ENCODE measurements at regions not wholly inside any gene's neighbourhood (a gene's known extent, or its start where the extent isn't known, plus 50 kb on each side); places are given as distances from the start of the nearest gene placed in this dataset.
"Not testable (repeated sequence)": the region's sequence is repeated elsewhere in the genome, so short reads cannot be mapped to it uniquely, and the experiment has no call there.

- not testable (repeated sequence) for H3K27ac ChIP-seq; DNase-seq (ENCODE audit: low read depth, low spot score)
Measured at GRCh38 chr7:84883570-84883969, 303.3 kb downstream of the SEMA3D start.

- DNase-seq (ENCODE audit: low read depth, low spot score); H3K27ac ChIP-seq: not testable (repeated sequence)
Measured at GRCh38 chr7:84880326-84880997, 306.4 kb downstream of the SEMA3D start.

- no peak for DNase-seq (ENCODE audit: low read depth, low spot score)
- H3K27ac ChIP-seq = no peak overlapping the region
Measured at GRCh38 chr7:84879570-84880325, 307.1 kb downstream of the SEMA3D start.

GRCh38 chr7:84877943-84878570, 308.8 kb downstream of the SEMA3D start:
- H3K27ac ChIP-seq = no peak overlapping the region
- no peak for DNase-seq (ENCODE audit: low read depth, low spot score)

GRCh38 chr7:84876061-84876821, 310.6 kb downstream of the SEMA3D start:
- no peak for DNase-seq (ENCODE audit: low read depth, low spot score)
- H3K27ac ChIP-seq = no peak overlapping the region

GRCh38 chr7:84865560-84865959, 321.3 kb downstream of the SEMA3D start:
- DNase-seq (ENCODE audit: low read depth, low spot score) = no peak

GRCh38 chr7:84857336-84857735, 329.5 kb downstream of the SEMA3D start:
- no peak overlapping the region for H3K27ac ChIP-seq

More at GRCh38 chr7:84865560-84865959, 321.3 kb downstream of the SEMA3D start:
- H3K27ac ChIP-seq = no peak overlapping the region

GRCh38 chr7:84855758-84856157, 331.1 kb downstream of the SEMA3D start:
- DNase-seq (ENCODE audit: low read depth, low spot score) = no peak
- H3K27ac ChIP-seq = no peak overlapping the region

More at GRCh38 chr7:84857336-84857735, 329.5 kb downstream of the SEMA3D start:
- DNase-seq (ENCODE audit: low read depth, low spot score) = no peak

GRCh38 chr7:84848974-84849372, 337.9 kb downstream of the SEMA3D start:
- not testable (repeated sequence) for DNase-seq (ENCODE audit: low read depth, low spot score); H3K27ac ChIP-seq

- H3K27ac ChIP-seq = no peak overlapping the region
- DNase-seq (ENCODE audit: low read depth, low spot score) = no peak
Measured at GRCh38 chr7:84848219-84848973, 338.5 kb downstream of the SEMA3D start.

- no peak overlapping the region for H3K27ac ChIP-seq
- no peak for DNase-seq (ENCODE audit: low read depth, low spot score)
Measured at GRCh38 chr7:84847790-84848189, 339.1 kb downstream of the SEMA3D start.

GRCh38 chr7:84847038-84847437, 339.8 kb downstream of the SEMA3D start:
- no peak overlapping the region for H3K27ac ChIP-seq
- no peak for DNase-seq (ENCODE audit: low read depth, low spot score)

- DNase-seq (ENCODE audit: low read depth, low spot score) = no peak
- H3K27ac ChIP-seq = no peak overlapping the region
Measured at GRCh38 chr7:84845971-84846370, 340.9 kb downstream of the SEMA3D start.

- H3K27ac ChIP-seq = no peak overlapping the region
- no peak for DNase-seq (ENCODE audit: low read depth, low spot score)
Measured at GRCh38 chr7:84844771-84845170, 342.1 kb downstream of the SEMA3D start.

- no peak for DNase-seq (ENCODE audit: low read depth, low spot score)
- no peak overlapping the region for H3K27ac ChIP-seq
Measured at GRCh38 chr7:84841809-84842208, 345.0 kb downstream of the SEMA3D start.

GRCh38 chr7:84838857-84839256, 348.0 kb downstream of the SEMA3D start:
- DNase-seq (ENCODE audit: low read depth, low spot score) = no peak
- H3K27ac ChIP-seq = no peak overlapping the region

GRCh38 chr7:84837405-84837804, 349.5 kb downstream of the SEMA3D start:
- no peak overlapping the region for H3K27ac ChIP-seq
- DNase-seq (ENCODE audit: low read depth, low spot score) = no peak

- no peak overlapping the region for H3K27ac ChIP-seq
- no peak for DNase-seq (ENCODE audit: low read depth, low spot score)
Measured at GRCh38 chr7:84829719-84830118, 357.1 kb downstream of the SEMA3D start.

- no peak overlapping the region for H3K27ac ChIP-seq
- DNase-seq (ENCODE audit: low read depth, low spot score) = no peak
Measured at GRCh38 chr7:84824057-84824651, 362.7 kb downstream of the SEMA3D start.
